ENCODE measurements at regions not wholly inside any gene's neighbourhood (a gene's known extent, or its start where the extent isn't known, plus 50 kb on each side); places are given as distances from the start of the nearest gene placed in this dataset.

DNA sequence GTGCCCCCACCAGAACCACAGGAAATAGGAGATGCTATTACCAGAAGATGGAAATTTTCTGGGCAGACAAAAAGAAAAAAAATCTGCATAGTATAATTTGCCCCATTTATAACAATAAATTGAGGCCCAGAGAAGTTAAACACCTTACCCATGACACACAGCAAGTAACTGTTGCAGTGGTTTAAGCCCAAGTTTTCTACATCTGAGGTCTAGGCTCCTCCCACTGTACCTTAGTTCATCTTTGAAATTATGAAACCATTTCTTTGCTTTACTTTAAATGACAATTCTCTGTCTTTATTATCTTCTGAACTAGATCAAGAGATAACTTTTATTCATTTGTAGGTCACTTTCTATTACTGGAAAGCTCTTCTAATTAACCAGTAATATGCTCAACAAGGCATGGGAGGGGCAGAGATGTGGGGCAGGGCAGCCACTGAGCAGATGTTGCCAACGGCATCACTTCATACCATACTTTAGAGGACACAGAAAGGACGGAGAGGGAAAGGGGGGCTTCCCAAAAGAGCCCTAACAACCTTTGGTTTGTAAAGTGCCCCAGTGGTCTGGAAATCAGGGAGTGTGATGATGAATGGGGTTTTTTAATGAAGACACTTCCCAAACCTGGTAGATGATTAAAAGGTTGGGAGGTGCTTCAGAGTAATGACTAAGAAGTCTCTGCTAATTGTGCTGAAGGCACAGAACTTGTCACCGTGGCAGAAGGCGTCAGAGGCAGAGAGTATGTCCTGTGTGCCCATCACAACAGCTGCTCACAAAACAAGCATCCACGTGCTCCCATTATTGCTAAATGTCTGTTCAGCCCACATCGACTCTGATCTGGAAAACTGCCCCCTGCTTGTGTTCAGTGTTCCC lies 342.5 kb downstream of the SHQ1 start:
- TF ChIP-seq RAD21 (IDR thresholded peaks at IDR 0.05; ENCODE audit: low read length) (no peak), CEBPB (IDR thresholded peaks at IDR 0.05; ENCODE audit: low read depth, low read length) (no peak)
- TF ChIP-seq, protein P1, sequence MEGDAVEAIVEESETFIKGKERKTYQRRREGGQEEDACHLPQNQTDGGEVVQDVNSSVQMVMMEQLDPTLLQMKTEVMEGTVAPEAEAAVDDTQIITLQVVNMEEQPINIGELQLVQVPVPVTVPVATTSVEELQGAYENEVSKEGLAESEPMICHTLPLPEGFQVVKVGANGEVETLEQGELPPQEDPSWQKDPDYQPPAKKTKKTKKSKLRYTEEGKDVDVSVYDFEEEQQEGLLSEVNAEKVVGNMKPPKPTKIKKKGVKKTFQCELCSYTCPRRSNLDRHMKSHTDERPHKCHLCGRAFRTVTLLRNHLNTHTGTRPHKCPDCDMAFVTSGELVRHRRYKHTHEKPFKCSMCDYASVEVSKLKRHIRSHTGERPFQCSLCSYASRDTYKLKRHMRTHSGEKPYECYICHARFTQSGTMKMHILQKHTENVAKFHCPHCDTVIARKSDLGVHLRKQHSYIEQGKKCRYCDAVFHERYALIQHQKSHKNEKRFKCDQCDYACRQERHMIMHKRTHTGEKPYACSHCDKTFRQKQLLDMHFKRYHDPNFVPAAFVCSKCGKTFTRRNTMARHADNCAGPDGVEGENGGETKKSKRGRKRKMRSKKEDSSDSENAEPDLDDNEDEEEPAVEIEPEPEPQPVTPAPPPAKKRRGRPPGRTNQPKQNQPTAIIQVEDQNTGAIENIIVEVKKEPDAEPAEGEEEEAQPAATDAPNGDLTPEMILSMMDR (conservative IDR thresholded peaks at IDR 0.05; ENCODE audit: low read depth, low read length) = no peak

Data from IMR-90 (cell line).